GM10248 (cell line): ENCODE measurements at regions not wholly inside any gene's neighbourhood (a gene's known extent, or its start where the extent isn't known, plus 50 kb on each side); places are given as distances from the start of the nearest gene placed in this dataset.

Experiments
- CTCF ChIA-PET: fragments of 300-600 bp; sonication (Branson Sonifier 250); formaldehyde crosslinking; extraction: SDS; loops from one replicate; lab custom pipeline; 2021; ENCODE audit warnings: antibody characterized with exemption; lab: Yijun Ruan, JAX
- POLR2A ChIA-PET: fragments of 350-650 bp; sonication (Branson Sonifier 250); formaldehyde crosslinking; extraction: SDS; loops from one replicate; lab custom pipeline; 2020; ENCODE audit warnings: antibody characterized with exemption; lab: Yijun Ruan, JAX
- DNase-seq: peaks from one replicate; pipeline ENCODE4 v3.0.0; 2012; ENCODE audit errors: extremely low spot score
- TF ChIP-seq, protein P1 (sequence below): IDR thresholded peaks from 2 replicates; pipeline ENCODE4 v1.5.1; 2012; ENCODE audit warnings: mild to moderate bottlenecking, low read depth; ENCODE audit errors: extremely low read depth, missing control alignments, control extremely low read depth

DNA sequence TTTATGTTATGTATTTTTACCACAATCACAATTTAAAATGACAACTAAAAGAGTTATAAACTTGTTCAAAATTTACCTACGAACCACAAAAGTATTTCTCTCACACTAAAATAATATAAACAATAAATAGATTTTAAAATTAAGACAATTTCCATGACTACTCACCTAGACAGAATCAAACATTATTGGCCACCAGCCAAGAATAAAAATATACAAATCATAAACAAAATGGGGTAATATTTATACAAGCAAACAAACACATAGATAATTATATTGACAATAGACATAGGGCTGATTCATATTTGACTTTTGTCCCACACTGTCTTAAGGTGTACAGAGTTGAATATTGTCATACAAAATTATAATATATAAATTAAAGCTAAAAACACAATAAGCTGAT lies 119.6 kb upstream of the ZNF92 start:
- no peak for DNase-seq
- CTCF ChIA-PET = no interaction called here
- TF ChIP-seq, protein P1, sequence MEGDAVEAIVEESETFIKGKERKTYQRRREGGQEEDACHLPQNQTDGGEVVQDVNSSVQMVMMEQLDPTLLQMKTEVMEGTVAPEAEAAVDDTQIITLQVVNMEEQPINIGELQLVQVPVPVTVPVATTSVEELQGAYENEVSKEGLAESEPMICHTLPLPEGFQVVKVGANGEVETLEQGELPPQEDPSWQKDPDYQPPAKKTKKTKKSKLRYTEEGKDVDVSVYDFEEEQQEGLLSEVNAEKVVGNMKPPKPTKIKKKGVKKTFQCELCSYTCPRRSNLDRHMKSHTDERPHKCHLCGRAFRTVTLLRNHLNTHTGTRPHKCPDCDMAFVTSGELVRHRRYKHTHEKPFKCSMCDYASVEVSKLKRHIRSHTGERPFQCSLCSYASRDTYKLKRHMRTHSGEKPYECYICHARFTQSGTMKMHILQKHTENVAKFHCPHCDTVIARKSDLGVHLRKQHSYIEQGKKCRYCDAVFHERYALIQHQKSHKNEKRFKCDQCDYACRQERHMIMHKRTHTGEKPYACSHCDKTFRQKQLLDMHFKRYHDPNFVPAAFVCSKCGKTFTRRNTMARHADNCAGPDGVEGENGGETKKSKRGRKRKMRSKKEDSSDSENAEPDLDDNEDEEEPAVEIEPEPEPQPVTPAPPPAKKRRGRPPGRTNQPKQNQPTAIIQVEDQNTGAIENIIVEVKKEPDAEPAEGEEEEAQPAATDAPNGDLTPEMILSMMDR = no peak
- POLR2A ChIA-PET = no interaction called here

DNA sequence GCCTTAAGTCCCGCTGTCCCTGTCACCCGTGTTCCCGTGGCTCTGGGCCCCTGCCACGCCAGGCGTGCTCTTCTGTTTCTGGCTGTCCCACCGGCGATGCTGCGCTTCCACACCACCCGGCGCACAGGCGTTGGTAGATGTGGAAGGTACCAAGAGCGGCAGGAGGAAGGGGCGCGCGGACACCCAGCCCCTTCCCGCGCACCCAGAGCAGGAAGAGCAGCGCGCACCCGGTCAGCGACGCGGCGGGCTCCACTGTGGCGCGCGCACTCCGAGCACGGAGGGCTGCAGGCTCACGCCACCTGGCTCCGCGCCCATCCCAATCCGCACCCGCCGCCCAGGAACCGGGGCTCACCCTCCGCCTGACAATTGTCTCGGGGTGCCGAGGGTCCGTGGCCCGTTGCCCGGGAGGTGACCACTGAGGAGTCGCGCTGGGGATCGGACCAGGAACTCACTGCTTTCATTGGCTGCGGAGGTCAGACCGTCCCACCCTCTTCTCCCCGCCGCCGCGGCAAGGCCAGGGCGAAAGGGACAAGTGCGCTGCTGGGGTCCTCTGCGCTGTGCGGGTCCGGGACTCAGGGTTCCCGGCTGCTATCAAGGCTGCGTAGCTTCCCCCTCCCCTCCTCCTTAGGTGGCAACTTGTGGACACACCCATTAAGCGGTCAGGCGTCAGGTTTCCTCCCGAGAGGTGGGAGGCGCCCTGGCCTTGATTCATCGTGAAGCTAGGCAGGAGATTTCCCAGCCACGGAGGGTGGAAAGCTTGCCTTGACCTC lies 121.6 kb upstream of the ZNF92 start:
- CTCF ChIA-PET = no interaction called here
- POLR2A ChIA-PET = no interaction called here
- no peak for DNase-seq
- TF ChIP-seq, protein P1 = no peak

DNA sequence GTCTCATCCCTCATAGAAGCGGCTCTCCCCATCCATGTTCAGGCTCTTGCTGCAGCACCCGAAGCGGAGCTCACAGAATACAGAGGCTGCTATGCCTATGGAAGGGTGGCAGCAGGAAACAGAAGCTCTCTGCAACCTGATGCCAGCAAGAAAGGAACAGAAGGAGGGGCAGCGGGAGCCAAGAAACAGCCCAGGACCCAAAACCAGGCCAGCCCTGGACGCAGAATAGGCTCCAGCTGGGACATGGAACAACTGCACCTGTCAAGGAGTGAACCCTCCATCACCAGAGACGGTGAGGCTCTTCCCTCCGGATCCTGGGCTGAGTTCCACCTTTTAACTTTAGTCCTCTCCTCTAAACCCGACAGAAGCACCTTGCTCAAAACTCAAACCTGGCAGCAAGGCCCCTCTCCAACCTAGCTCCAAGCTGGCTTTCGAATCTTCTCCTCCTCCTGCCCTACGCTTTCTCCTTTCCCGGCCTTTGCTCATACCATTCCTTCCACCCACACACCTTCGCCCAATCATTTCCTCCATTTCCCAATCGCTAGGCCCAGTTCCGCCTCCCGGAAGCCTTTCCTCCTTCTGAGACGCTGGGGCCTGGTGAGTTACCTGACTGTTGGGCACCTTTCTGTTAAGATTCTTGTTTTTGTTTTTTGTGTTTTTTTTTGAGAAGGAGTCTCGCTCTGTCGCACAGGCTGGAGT lies 122.8 kb upstream of the ZNF92 start:
- TF ChIP-seq, protein P1 = no peak
- CTCF ChIA-PET = no interaction called here
- POLR2A ChIA-PET = no interaction called here
- DNase-seq = no peak

DNA sequence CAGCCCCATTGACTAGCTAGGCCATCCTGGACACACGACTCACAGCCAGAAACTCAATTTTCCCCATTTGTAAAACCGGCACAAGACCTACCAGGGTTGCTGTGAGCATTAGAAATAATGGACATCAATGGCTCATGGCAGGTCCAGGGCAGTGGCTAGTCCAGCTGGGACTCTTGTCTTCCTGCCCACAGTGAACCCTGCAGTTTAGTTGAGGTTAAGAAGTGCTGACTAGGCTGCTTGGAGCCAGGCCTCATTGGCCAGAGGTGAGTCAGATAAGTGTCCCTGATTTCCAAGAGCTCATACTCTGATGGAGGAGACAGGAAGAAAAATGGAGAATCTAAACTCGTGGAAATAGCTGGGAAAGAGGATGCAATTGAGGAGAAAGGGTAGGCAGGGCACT lies 123.4 kb upstream of the ZNF92 start:
- TF ChIP-seq, protein P1 = no peak
- DNase-seq = no peak
- POLR2A ChIA-PET = no interaction called here
- CTCF ChIA-PET = interaction anchor here (1.1 kb wide), 1 partner anchor 18 kb away, joined by 3 read pairs; no protein-coding TSS in a partner anchor

DNA sequence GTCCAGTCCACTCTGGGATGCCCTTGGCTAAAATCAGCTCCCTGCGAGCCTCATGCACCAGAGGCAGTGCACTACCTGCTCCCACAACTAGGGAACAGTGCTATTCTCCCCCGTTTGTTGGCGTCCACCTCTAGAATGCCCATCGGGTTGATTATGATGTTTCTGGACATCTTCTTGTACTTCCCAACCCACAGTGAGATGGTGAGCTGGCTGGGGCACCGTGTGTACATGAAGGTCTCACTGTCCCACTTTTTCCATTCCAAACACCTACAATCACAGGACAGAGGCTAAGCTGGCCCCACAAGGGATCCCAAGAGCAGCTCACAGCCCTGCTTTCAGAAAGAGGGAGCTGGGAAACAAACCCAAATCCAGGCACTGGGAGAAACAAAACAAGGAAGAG lies 126.2 kb upstream of the ZNF92 start:
- ChIA-PET CTCF (interaction anchor here (2.7 kb wide), 1 partner anchor 61 kb away, joined by 10 read pairs; no protein-coding TSS in a partner anchor), POLR2A (no interaction called here)
- no peak for DNase-seq
- TF ChIP-seq, protein P1 = no peak

DNA sequence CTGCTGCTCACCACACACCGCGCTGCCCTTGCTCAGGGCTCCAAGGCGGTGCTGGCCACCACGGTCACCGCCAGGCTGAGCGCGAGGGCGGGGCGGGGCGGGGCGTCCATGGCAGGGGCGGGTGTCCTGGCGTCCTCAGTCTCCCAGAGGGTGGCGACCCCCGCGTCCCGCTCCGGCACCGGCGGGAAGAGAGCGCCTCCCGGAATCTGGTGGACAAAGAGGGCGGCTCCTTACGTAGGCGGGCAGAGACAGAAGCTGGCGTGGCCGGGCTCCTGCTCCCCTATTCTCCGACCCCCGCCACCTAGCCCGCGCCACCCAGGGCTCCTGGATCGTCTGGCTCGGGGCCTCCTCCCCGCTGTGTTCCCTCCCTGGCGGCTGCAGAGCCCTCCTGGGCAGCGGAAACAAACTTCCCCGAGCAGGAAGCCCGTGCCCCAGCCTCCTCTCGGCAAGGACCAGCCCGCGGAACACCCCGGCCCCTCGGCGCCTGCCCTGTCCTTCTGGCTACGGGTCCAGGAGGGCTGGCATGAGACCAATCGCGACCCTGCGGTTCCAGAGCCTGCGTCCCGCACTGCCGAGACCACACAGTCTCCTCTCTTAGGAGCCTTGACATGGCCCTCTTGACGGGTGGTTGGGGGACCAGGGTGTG lies 133.8 kb upstream of the ZNF92 start:
- CTCF ChIA-PET = no interaction called here
- POLR2A ChIA-PET = no interaction called here
- no peak for DNase-seq
- TF ChIP-seq, protein P1 = no peak
